Stomach (tissue), 8 donors: ENCODE measurements at regions not wholly inside any gene's neighbourhood (a gene's known extent, or its start where the extent isn't known, plus 50 kb on each side); places are given as distances from the start of the nearest gene placed in this dataset.

ENCODE experiments used
- DNase-seq, 2 donors: peaks; one replicate each; pipeline versions ENCODE4 v3.0.0 to v3.0.0-alpha.2; 2013 to 2019
- H3K27ac ChIP-seq, 5 donors: fragments of 200-600 bp in 4 of 5; sonication (generic) in 4 of 5; one replicate each; pipeline ENCODE4 v1.5.1; 2013 to 2019; ENCODE audit warnings: mild to moderate bottlenecking in 1 of 5, moderate library complexity in 1 of 5
- H3K27me3 ChIP-seq, 3 donors: fragments of 200-600 bp; sonication (generic); one replicate each; pipeline ENCODE4 v1.5.1; 2017 to 2019; ENCODE audit warnings: mixed run types in 1 of 3
- H3K36me3 ChIP-seq, 4 donors: fragments of 200-600 bp; sonication (generic); 1 replicate in 3 of 4; 2 replicates in 1 of 4; pipeline ENCODE4 v1.5.1; 2016 to 2019
- H3K4me1 ChIP-seq, 4 donors: fragments of 200-600 bp; sonication (generic); one replicate each; pipeline ENCODE4 v1.5.1; 2016 to 2019
- H3K4me3 ChIP-seq, 4 donors: fragments of 200-600 bp; sonication (generic) in 3 of 4; one replicate each; pipeline ENCODE4 v1.5.1; 2016 to 2019; ENCODE audit warnings: mild to moderate bottlenecking in 1 of 4
- H3K9me3 ChIP-seq, 4 donors: fragments of 200-600 bp; sonication (generic); one replicate each; pipeline ENCODE4 v1.5.1; 2016 to 2019
- EP300 ChIP-seq: sonication (generic); formaldehyde crosslinking; IDR thresholded peaks from one replicate; pipeline ENCODE4 v1.6.1; 2017; ENCODE audit warnings: antibody characterized with exemption
- POLR2A ChIP-seq, 4 donors: fragments of 450-650 bp; IDR thresholded peaks; one replicate each; pipeline ENCODE4 v1.6.1; 2016; ENCODE audit warnings: antibody characterized with exemption in 4 of 4, control low read depth in 2 of 4, mild to moderate bottlenecking in 1 of 4, moderate library complexity in 1 of 4
- POLR2AphosphoS5 ChIP-seq, 3 donors: sonication (generic); formaldehyde crosslinking; IDR thresholded peaks; one replicate each; pipeline ENCODE4 v1.6.1; 2016; ENCODE audit warnings: antibody characterized with exemption in 3 of 3
- WGBS, 5 donors: extraction: QIAGEN DNeasy Blood & Tissue Kit in 3 of 5; methylation state at CpG; one replicate each; pipeline versions ENCODE4 v1.1.5 to v1.1.7; 2013 to 2018; 5-methylcytosine and 5-hydroxymethylcytosine counted together
- intact Hi-C: fragments of 100-400 bp; cut with DNase I; formaldehyde crosslinking; loops from one replicate; pipeline ENCODE4 v1.15.1; 2023; ENCODE audit warnings: low total_unique reads
- TF ChIP-seq, protein P1 (sequence below), 7 experiments: fragments of 450-650 bp in 4 of 7; fragments of 200-600 bp in 3 of 7; sonication (generic) in 3 of 7; IDR thresholded peaks; one replicate each; pipeline ENCODE4 v1.5.1; 2016 to 2019; ENCODE audit warnings: antibody characterized with exemption in 7 of 7, control low read depth in 2 of 7, mild to moderate bottlenecking in 1 of 7
- donor health status: healthy with polysubstance abuse.
- donor health status: Bipolar disorder and iron deficiency.
- donor health status: healthy.

- H3K27me3 ChIP-seq: no peaks in the 10 kb centered on the region
- TF ChIP-seq, protein P1, sequence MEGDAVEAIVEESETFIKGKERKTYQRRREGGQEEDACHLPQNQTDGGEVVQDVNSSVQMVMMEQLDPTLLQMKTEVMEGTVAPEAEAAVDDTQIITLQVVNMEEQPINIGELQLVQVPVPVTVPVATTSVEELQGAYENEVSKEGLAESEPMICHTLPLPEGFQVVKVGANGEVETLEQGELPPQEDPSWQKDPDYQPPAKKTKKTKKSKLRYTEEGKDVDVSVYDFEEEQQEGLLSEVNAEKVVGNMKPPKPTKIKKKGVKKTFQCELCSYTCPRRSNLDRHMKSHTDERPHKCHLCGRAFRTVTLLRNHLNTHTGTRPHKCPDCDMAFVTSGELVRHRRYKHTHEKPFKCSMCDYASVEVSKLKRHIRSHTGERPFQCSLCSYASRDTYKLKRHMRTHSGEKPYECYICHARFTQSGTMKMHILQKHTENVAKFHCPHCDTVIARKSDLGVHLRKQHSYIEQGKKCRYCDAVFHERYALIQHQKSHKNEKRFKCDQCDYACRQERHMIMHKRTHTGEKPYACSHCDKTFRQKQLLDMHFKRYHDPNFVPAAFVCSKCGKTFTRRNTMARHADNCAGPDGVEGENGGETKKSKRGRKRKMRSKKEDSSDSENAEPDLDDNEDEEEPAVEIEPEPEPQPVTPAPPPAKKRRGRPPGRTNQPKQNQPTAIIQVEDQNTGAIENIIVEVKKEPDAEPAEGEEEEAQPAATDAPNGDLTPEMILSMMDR (IDR thresholded peaks at IDR 0.05): no peak
- TF ChIP-seq EP300: no peak
- TF ChIP-seq POLR2AphosphoS5 (IDR thresholded peaks at IDR 0.05): no peak
- no peak for TF ChIP-seq POLR2A (IDR thresholded peaks at IDR 0.05)
- H3K9me3 ChIP-seq: no peaks in the 10 kb centered on the region
- no peak overlapping the region for H3K27ac ChIP-seq
- no peak overlapping the region for H3K4me3 ChIP-seq
- intact Hi-C loops: no loop called here
- no peaks in the 10 kb centered on the region for H3K36me3 ChIP-seq
- WGBS, 5 donors: 60 to 64% (median 63%) methylated on average over 3 of the region's 3 CpGs
- DNase-seq: no peak
- H3K4me1 ChIP-seq: no peaks in the 10 kb centered on the region
Measured at GRCh38 chr2:156739301-156739700, 303.1 kb downstream of the GPD2 start.

GRCh38 chr2:156745619-156746018 is 309.4 kb downstream of the GPD2 start:
- H3K27me3 ChIP-seq: no peaks in the 10 kb centered on the region
- 71 to 92% (median 79%) methylated on average over 2 of the region's 2 CpGs for WGBS, 5 donors

DNA sequence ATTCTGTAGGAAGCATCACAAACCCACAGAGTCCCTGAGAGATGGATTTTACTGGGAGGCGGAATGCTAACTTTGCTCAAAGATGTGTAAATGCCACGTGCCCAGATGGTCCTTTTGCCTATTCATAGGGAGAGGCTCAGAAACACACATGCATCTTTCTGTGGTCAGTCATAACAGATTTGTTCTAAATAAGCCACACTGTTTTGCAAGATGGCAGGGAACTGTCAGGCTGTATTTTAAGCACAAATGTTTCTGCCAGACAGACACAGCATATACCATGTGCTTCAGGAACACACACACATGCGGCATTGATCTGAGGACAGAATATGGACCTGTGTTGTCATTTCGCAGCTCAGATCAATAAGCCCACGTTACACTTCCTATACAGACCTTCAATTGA is 312.0 kb downstream of the GPD2 start:
- TF ChIP-seq, protein P1 (IDR thresholded peaks at IDR 0.05): no peak
- TF ChIP-seq POLR2AphosphoS5 (IDR thresholded peaks at IDR 0.05) (no peak), POLR2A (IDR thresholded peaks at IDR 0.05) (no peak), EP300 (no peak)
- no peak overlapping the region for H3K4me3 ChIP-seq
- H3K27me3 ChIP-seq: no peaks in the 10 kb centered on the region
- DNase-seq: no peak
- H3K27ac ChIP-seq: no peak overlapping the region
- H3K36me3 ChIP-seq: no peaks in the 10 kb centered on the region
- WGBS, 5 donors: 55 to 67% (median 59%) methylated on average over 5 of the region's 5 CpGs
- no peaks in the 10 kb centered on the region for H3K9me3 ChIP-seq
- intact Hi-C loops: no loop called here
- H3K4me1 ChIP-seq: no peaks in the 10 kb centered on the region

More at GRCh38 chr2:156745619-156746018, 309.4 kb downstream of the GPD2 start:
- intact Hi-C loops: no loop called here
- Histone ChIP-seq H3K36me3 (no peaks in the 10 kb centered on the region), H3K4me3 (no peak overlapping the region), H3K27ac (no peak overlapping the region), H3K4me1 (no peaks in the 10 kb centered on the region), H3K9me3 (no peaks in the 10 kb centered on the region)
- no peak for DNase-seq
- no peak for TF ChIP-seq POLR2A (IDR thresholded peaks at IDR 0.05)
- TF ChIP-seq EP300: no peak
- TF ChIP-seq, protein P1 (IDR thresholded peaks at IDR 0.05): no peak
- no peak for TF ChIP-seq POLR2AphosphoS5 (IDR thresholded peaks at IDR 0.05)

DNA sequence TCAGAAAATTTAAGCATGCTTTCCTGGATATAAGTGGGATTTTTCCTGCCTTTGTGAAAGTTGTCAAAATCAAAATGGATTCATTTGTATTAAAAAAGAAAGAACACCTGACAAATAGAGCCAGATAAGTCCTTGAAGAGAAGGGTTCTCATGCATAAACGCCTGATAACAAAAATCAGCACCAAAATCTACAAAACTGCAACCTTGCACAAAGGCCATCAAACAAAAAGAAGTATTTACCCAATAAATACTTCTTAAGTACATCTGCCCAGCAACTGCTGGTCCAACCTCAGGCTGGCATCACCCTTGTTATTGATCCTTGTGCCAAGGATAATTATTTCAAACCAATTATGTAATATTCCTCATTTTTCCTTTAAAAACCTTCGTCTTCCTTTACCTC is 315.9 kb downstream of the GPD2 start:
- WGBS, 5 donors: 56 to 80% (median 69%) methylated on average over 2 of the region's 2 CpGs
- Histone ChIP-seq H3K27ac (no peak overlapping the region), H3K4me1 (no peaks in the 10 kb centered on the region), H3K9me3 (no peaks in the 10 kb centered on the region), H3K36me3 (no peaks in the 10 kb centered on the region), H3K27me3 (no peaks in the 10 kb centered on the region), H3K4me3 (no peak overlapping the region)
- TF ChIP-seq EP300 (no peak), POLR2A (IDR thresholded peaks at IDR 0.05) (no peak), POLR2AphosphoS5 (IDR thresholded peaks at IDR 0.05) (no peak)
- TF ChIP-seq, protein P1 (IDR thresholded peaks at IDR 0.05): no peak
- DNase-seq: no peak
- intact Hi-C loops: no loop called here
